Gastrocnemius medialis (tissue), 4 donors: ENCODE measurements at regions not wholly inside any gene's neighbourhood (a gene's known extent, or its start where the extent isn't known, plus 50 kb on each side); places are given as distances from the start of the nearest gene placed in this dataset.

Experiments used
- ATAC-seq, 2 donors: fragments of 150-250 bp; one replicate each; pipeline ENCODE4 v1.9.1; 2016
- DNase-seq, 2 donors: peaks; one replicate each; pipeline ENCODE4 v3.0.0-alpha.2; 2019
- H3K27ac ChIP-seq, 4 donors: fragments of 200-600 bp; sonication (generic); 1 replicate in 1 of 4; 2 replicates in 3 of 4; pipeline ENCODE4 v1.5.1; 2016 to 2018; ENCODE audit warnings: mild to moderate bottlenecking in 2 of 4, moderate library complexity in 1 of 4
- H3K27me3 ChIP-seq, 3 donors: fragments of 200-600 bp; sonication (generic) in 2 of 3; 1 replicate in 1 of 3; 2 replicates in 2 of 3; pipeline versions ENCODE4 v1.5.1 to v1.6.0; 2016 to 2019; ENCODE audit warnings: mild to moderate bottlenecking in 1 of 3, moderate library complexity in 1 of 3
- H3K36me3 ChIP-seq, 2 donors: fragments of 200-600 bp; sonication (generic) in 1 of 2; one replicate each; pipeline ENCODE4 v1.5.1; 2017 to 2018
- H3K4me1 ChIP-seq, 2 donors: fragments of 200-600 bp; sonication (generic) in 1 of 2; one replicate each; pipeline ENCODE4 v1.5.1; 2016 to 2017; ENCODE audit warnings: mild to moderate bottlenecking in 2 of 2
- H3K4me3 ChIP-seq, 4 donors: fragments of 200-600 bp; sonication (generic) in 3 of 4; 1 replicate in 1 of 4; 2 replicates in 3 of 4; pipeline ENCODE4 v1.5.1; 2016 to 2019; ENCODE audit warnings: mild to moderate bottlenecking in 2 of 4
- H3K9me3 ChIP-seq, 3 donors: fragments of 200-600 bp; sonication (generic) in 2 of 3; 1 replicate in 1 of 3; 2 replicates in 2 of 3; pipeline ENCODE4 v1.5.1; 2016 to 2019
- CTCF ChIP-seq, 5 experiments: fragments of 450-650 bp in 3 of 5; fragments of 200-600 bp in 2 of 5; sonication (generic) in 2 of 5; IDR thresholded peaks in 4 of 5; conservative IDR thresholded peaks in 1 of 5; 1 replicate in 4 of 5; 2 replicates in 1 of 5; pipeline ENCODE4 v1.5.1; 2016 to 2019; ENCODE audit warnings: antibody characterized with exemption in 5 of 5, mild to moderate bottlenecking in 3 of 5, moderate library complexity in 3 of 5
- POLR2A ChIP-seq, 2 donors: fragments of 450-650 bp; IDR thresholded peaks; one replicate each; pipeline ENCODE4 v1.6.1; 2017; ENCODE audit warnings: antibody characterized with exemption in 2 of 2, mild to moderate bottlenecking in 2 of 2, moderate library complexity in 2 of 2
- in situ Hi-C, 4 donors: fragments of 200-750 bp; cut with MboI; loops; one replicate each; pipeline versions ENCODE4 v1.15.0 to v1.8.0; 2017; ENCODE audit warnings: low sequenced_read_pairs in 4 of 4
- intact Hi-C: fragments of 100-400 bp; cut with DNase I; formaldehyde crosslinking; loops from one replicate; pipeline ENCODE4 v1.15.1; 2023; ENCODE audit warnings: low total_unique reads

- in situ Hi-C loops = loop anchor here in 3 of 4 donors (25.0 kb wide), 2 partner anchors 794 to 1044 kb away; no protein-coding TSS in a partner anchor
- H3K9me3 ChIP-seq = no peaks in the 10 kb centered on the region
- no peak overlapping the region for H3K4me3 ChIP-seq
- no peak for TF ChIP-seq POLR2A (IDR thresholded peaks at IDR 0.05)
- TF ChIP-seq CTCF (IDR thresholded peaks at IDR 0.05 in 4 of 5, conservative IDR thresholded peaks at IDR 0.05 in 1 of 5) = no peak
- no peaks in the 10 kb centered on the region for H3K4me1 ChIP-seq
- intact Hi-C loops = no loop called here
- H3K36me3 ChIP-seq = no peaks in the 10 kb centered on the region
- no peaks in the 10 kb centered on the region for H3K27me3 ChIP-seq
- no peak overlapping the region for H3K27ac ChIP-seq
- no peak for DNase-seq
- ATAC-seq = no peak
Measured at GRCh38 chr14:54331516-54331915, 65.3 kb upstream of the CDKN3 start.

GRCh38 chr14:54332490-54332889 is 64.3 kb upstream of the CDKN3 start:
- in situ Hi-C loops = loop anchor here in 3 of 4 donors (25.0 kb wide), 2 partner anchors 795 to 1045 kb away; no protein-coding TSS in a partner anchor
- no peaks in the 10 kb centered on the region for H3K4me1 ChIP-seq
- intact Hi-C loops = no loop called here

GRCh38 chr14:54333511-54333910 is 63.3 kb upstream of the CDKN3 start:
- no peaks in the 10 kb centered on the region for H3K27me3 ChIP-seq
- H3K4me3 ChIP-seq = no peak overlapping the region
- intact Hi-C loops (no loop called here), in situ Hi-C loops (loop anchor here in 3 of 4 donors (25.0 kb wide), 2 partner anchors 796 to 1046 kb away; no protein-coding TSS in a partner anchor)
- DNase-seq (no peak), ATAC-seq (no peak)
- no peaks in the 10 kb centered on the region for H3K36me3 ChIP-seq
- no peaks in the 10 kb centered on the region for H3K9me3 ChIP-seq
- TF ChIP-seq POLR2A (IDR thresholded peaks at IDR 0.05) = no peak
- no peak for TF ChIP-seq CTCF (IDR thresholded peaks at IDR 0.05 in 4 of 5, conservative IDR thresholded peaks at IDR 0.05 in 1 of 5)
- H3K27ac ChIP-seq = no peak overlapping the region
- H3K4me1 ChIP-seq = no peaks in the 10 kb centered on the region

More at GRCh38 chr14:54332490-54332889, 64.3 kb upstream of the CDKN3 start:
- Histone ChIP-seq H3K36me3 (no peaks in the 10 kb centered on the region), H3K4me3 (no peak overlapping the region), H3K27me3 (no peaks in the 10 kb centered on the region), H3K27ac (no peak overlapping the region), H3K9me3 (no peaks in the 10 kb centered on the region)
- DNase-seq (no peak), ATAC-seq (no peak)
- TF ChIP-seq CTCF (IDR thresholded peaks at IDR 0.05 in 4 of 5, conservative IDR thresholded peaks at IDR 0.05 in 1 of 5) (no peak), POLR2A (IDR thresholded peaks at IDR 0.05) (no peak)

- no peak for TF ChIP-seq POLR2A (IDR thresholded peaks at IDR 0.05)
- TF ChIP-seq CTCF (IDR thresholded peaks at IDR 0.05 in 4 of 5, conservative IDR thresholded peaks at IDR 0.05 in 1 of 5) = no peak
- DNase-seq (no peak), ATAC-seq (no peak)
- Histone ChIP-seq H3K36me3 (no peaks in the 10 kb centered on the region), H3K27ac (no peak overlapping the region), H3K9me3 (no peaks in the 10 kb centered on the region), H3K27me3 (no peaks in the 10 kb centered on the region), H3K4me3 (no peak overlapping the region), H3K4me1 (no peaks in the 10 kb centered on the region)
- in situ Hi-C loops = loop anchor here in 3 of 4 donors (25.0 kb wide), 2 partner anchors 798 to 1048 kb away; no protein-coding TSS in a partner anchor
- intact Hi-C loops = no loop called here
Measured at GRCh38 chr14:54335569-54336155, 61.1 kb upstream of the CDKN3 start.
